H1 (cell line): ENCODE measurements at regions not wholly inside any gene's neighbourhood (a gene's known extent, or its start where the extent isn't known, plus 50 kb on each side); places are given as distances from the start of the nearest gene placed in this dataset.

Experiments used
- NANOG ChIP-seq: IDR thresholded peaks from 2 replicates; pipeline ENCODE4 v1.6.1; 2011; ENCODE audit warnings: low read length, low read depth, mild to moderate bottlenecking, inconsistent platforms; ENCODE audit not compliant: insufficient read depth, poor library complexity, severe bottlenecking
- RAD21 ChIP-seq, 2 experiments: IDR thresholded peaks in 1 of 2; conservative IDR thresholded peaks in 1 of 2; 2 replicates each; pipeline ENCODE4 v1.6.1; 2011; ENCODE audit warnings: low read depth in 2 of 2, low read length in 2 of 2, improper control_type of control experiment in 1 of 2, inconsistent platforms in 1 of 2, mild to moderate bottlenecking in 1 of 2, moderate library complexity in 1 of 2
- SP1 ChIP-seq: IDR thresholded peaks from 2 replicates; pipeline ENCODE4 v1.6.1; 2011; ENCODE audit warnings: low read depth, low read length
- TF ChIP-seq, protein P1 (sequence below): fragments of 300-600 bp; sonication (generic); IDR thresholded peaks from 2 replicates; pipeline ENCODE4 v1.7.1; 2012; ENCODE audit warnings: low read length, moderate library complexity, mild to moderate bottlenecking, inconsistent platforms; ENCODE audit not compliant: insufficient replicate concordance

DNA sequence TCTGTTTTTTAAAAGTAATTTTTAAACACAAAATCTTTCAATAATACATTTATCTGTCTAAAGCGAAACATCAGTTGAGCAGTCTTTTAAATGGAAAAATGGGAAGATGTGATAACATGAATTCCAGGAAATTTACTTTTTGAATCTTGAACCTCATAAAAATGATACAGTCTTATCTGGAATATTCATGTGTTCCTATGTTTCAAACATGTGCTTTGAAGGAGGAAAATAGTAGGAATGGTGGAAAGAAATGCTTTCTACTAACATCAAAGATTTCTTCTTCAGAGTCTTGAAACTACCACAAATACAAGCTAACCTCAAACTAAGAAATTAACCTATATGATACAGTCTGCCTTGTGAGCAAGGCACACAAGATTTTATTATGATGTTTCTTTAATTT, 317.5 kb upstream of the SEMA3A start (continued):
- TF ChIP-seq, protein P1, sequence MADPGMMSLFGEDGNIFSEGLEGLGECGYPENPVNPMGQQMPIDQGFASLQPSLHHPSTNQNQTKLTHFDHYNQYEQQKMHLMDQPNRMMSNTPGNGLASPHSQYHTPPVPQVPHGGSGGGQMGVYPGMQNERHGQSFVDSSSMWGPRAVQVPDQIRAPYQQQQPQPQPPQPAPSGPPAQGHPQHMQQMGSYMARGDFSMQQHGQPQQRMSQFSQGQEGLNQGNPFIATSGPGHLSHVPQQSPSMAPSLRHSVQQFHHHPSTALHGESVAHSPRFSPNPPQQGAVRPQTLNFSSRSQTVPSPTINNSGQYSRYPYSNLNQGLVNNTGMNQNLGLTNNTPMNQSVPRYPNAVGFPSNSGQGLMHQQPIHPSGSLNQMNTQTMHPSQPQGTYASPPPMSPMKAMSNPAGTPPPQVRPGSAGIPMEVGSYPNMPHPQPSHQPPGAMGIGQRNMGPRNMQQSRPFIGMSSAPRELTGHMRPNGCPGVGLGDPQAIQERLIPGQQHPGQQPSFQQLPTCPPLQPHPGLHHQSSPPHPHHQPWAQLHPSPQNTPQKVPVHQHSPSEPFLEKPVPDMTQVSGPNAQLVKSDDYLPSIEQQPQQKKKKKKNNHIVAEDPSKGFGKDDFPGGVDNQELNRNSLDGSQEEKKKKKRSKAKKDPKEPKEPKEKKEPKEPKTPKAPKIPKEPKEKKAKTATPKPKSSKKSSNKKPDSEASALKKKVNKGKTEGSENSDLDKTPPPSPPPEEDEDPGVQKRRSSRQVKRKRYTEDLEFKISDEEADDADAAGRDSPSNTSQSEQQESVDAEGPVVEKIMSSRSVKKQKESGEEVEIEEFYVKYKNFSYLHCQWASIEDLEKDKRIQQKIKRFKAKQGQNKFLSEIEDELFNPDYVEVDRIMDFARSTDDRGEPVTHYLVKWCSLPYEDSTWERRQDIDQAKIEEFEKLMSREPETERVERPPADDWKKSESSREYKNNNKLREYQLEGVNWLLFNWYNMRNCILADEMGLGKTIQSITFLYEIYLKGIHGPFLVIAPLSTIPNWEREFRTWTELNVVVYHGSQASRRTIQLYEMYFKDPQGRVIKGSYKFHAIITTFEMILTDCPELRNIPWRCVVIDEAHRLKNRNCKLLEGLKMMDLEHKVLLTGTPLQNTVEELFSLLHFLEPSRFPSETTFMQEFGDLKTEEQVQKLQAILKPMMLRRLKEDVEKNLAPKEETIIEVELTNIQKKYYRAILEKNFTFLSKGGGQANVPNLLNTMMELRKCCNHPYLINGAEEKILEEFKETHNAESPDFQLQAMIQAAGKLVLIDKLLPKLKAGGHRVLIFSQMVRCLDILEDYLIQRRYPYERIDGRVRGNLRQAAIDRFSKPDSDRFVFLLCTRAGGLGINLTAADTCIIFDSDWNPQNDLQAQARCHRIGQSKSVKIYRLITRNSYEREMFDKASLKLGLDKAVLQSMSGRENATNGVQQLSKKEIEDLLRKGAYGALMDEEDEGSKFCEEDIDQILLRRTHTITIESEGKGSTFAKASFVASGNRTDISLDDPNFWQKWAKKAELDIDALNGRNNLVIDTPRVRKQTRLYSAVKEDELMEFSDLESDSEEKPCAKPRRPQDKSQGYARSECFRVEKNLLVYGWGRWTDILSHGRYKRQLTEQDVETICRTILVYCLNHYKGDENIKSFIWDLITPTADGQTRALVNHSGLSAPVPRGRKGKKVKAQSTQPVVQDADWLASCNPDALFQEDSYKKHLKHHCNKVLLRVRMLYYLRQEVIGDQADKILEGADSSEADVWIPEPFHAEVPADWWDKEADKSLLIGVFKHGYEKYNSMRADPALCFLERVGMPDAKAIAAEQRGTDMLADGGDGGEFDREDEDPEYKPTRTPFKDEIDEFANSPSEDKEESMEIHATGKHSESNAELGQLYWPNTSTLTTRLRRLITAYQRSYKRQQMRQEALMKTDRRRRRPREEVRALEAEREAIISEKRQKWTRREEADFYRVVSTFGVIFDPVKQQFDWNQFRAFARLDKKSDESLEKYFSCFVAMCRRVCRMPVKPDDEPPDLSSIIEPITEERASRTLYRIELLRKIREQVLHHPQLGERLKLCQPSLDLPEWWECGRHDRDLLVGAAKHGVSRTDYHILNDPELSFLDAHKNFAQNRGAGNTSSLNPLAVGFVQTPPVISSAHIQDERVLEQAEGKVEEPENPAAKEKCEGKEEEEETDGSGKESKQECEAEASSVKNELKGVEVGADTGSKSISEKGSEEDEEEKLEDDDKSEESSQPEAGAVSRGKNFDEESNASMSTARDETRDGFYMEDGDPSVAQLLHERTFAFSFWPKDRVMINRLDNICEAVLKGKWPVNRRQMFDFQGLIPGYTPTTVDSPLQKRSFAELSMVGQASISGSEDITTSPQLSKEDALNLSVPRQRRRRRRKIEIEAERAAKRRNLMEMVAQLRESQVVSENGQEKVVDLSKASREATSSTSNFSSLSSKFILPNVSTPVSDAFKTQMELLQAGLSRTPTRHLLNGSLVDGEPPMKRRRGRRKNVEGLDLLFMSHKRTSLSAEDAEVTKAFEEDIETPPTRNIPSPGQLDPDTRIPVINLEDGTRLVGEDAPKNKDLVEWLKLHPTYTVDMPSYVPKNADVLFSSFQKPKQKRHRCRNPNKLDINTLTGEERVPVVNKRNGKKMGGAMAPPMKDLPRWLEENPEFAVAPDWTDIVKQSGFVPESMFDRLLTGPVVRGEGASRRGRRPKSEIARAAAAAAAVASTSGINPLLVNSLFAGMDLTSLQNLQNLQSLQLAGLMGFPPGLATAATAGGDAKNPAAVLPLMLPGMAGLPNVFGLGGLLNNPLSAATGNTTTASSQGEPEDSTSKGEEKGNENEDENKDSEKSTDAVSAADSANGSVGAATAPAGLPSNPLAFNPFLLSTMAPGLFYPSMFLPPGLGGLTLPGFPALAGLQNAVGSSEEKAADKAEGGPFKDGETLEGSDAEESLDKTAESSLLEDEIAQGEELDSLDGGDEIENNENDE = no peak
- TF ChIP-seq NANOG (no peak), RAD21 (IDR thresholded peaks at IDR 0.05 in 1 of 2, conservative IDR thresholded peaks at IDR 0.05 in 1 of 2; ENCODE audit: low read depth in 2 of 2, low read length in 2 of 2) (no peak), SP1 (no peak)
